ENCODE measurements at regions not wholly inside any gene's neighbourhood (a gene's known extent, or its start where the extent isn't known, plus 50 kb on each side); places are given as distances from the start of the nearest gene placed in this dataset.

DNA sequence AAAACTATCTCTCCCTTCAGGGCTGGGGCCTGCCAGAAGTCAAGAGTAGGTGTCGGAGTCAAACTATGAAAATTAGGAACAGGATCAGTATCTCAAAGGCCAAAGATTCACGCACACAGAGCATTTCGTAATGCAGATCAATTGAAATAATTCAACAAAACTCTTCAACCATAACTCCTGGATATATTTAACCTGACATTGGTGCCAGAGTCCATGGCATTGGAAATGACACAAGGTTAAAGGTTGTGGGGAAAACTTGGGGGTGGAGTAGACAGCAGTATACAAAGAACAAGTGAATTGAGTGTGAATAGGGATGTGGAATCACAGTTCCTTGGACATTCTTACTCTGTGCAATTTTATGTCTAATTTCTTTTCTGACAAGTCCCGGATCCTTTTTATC lies 788.0 kb upstream of the GYPC start:
- TF ChIP-seq YY1 (IDR thresholded peaks at IDR 0.05; ENCODE audit: insufficient read depth, insufficient read length) (no peak), SUZ12 (IDR thresholded peaks at IDR 0.05; ENCODE audit: extremely low read depth, insufficient read depth, insufficient read length) (no peak), ZNF274 (IDR thresholded peaks at IDR 0.05; ENCODE audit: low read depth, low read length) (no peak)
